Right lobe of liver (tissue), 4 donors: ENCODE measurements at regions not wholly inside any gene's neighbourhood (a gene's known extent, or its start where the extent isn't known, plus 50 kb on each side); places are given as distances from the start of the nearest gene placed in this dataset.

Source experiments
- POLR2A ChIP-seq: fragments of 450-650 bp; IDR thresholded peaks from one replicate; pipeline ENCODE4 v1.6.1; 2017; ENCODE audit warnings: antibody characterized with exemption, mild to moderate bottlenecking
- TF ChIP-seq, protein P1 (sequence below), 4 donors: fragments of 200-600 bp in 3 of 4; fragments of 450-650 bp in 1 of 4; IDR thresholded peaks; one replicate each; pipeline versions ENCODE4 v1.5.1 to v1.8.0; 2016 to 2022; ENCODE audit warnings: antibody characterized with exemption in 4 of 4, mild to moderate bottlenecking in 2 of 4
- donor health status: DM: no; HTN: no; CAD: no.
- donor health status: DM: no; HTN: no; CAD: no.
- donor health status: DM: no; HTN: yes; CAD: no.

DNA sequence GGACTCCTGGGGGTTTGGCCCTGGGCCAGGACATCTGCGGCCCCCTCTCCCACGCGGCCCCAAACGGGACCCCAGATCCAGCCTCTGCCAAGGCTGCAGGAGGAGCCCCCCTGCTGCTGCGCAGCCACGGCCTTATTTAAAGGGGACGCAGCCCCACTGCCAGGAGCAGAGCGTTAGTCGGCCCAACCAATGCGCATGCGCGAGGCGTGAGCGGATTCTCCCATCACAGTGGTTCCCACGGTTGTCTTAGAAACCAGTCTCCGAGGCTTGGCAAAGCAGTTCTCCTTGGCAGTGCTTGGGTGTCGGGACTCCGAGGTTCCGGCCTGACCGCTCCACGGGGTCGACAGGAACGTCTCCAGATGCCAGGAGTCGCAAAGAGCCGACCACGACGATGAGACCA lies 288.3 kb upstream of the ZNF337 start:
- no peak for TF ChIP-seq POLR2A
- TF ChIP-seq, protein P1, sequence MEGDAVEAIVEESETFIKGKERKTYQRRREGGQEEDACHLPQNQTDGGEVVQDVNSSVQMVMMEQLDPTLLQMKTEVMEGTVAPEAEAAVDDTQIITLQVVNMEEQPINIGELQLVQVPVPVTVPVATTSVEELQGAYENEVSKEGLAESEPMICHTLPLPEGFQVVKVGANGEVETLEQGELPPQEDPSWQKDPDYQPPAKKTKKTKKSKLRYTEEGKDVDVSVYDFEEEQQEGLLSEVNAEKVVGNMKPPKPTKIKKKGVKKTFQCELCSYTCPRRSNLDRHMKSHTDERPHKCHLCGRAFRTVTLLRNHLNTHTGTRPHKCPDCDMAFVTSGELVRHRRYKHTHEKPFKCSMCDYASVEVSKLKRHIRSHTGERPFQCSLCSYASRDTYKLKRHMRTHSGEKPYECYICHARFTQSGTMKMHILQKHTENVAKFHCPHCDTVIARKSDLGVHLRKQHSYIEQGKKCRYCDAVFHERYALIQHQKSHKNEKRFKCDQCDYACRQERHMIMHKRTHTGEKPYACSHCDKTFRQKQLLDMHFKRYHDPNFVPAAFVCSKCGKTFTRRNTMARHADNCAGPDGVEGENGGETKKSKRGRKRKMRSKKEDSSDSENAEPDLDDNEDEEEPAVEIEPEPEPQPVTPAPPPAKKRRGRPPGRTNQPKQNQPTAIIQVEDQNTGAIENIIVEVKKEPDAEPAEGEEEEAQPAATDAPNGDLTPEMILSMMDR (IDR thresholded peaks at IDR 0.05) = no peak
